B cell (primary cell): ENCODE measurements at regions not wholly inside any gene's neighbourhood (a gene's known extent, or its start where the extent isn't known, plus 50 kb on each side); places are given as distances from the start of the nearest gene placed in this dataset.

Experiments used
- CTCF ChIP-seq: fragments of 200-600 bp; IDR thresholded peaks from one replicate; pipeline ENCODE4 v1.8.0; 2022; ENCODE audit warnings: antibody characterized with exemption, mild to moderate bottlenecking
- EZH2 ChIP-seq: IDR thresholded peaks from 2 replicates; pipeline ENCODE4 v1.6.1; 2012; ENCODE audit warnings: borderline replicate concordance, low read depth, mild to moderate bottlenecking, moderate library complexity, low read length; ENCODE audit not compliant: insufficient read depth, poor library complexity, severe bottlenecking

- TF ChIP-seq CTCF (no peak), EZH2 (no peak)
Observed at GRCh38 chr19:29021232-29021916, 191.6 kb downstream of the UQCRFS1 start.
